CD4-positive, alpha-beta T cell treated with Interleukin-12 subunit alpha and Interleukin-12 subunit beta, for 1 hour (primary cell): ENCODE measurements at regions not wholly inside any gene's neighbourhood (a gene's known extent, or its start where the extent isn't known, plus 50 kb on each side); places are given as distances from the start of the nearest gene placed in this dataset.

Source experiments
- DNase-seq: peaks from one replicate; pipeline ENCODE4 v3.0.0-alpha.2; 2020

- DNase-seq: no peak
These were observed 273.3 kb upstream of the ADAMTS16 start for GRCh38 chr5:4866817-4867216.

GRCh38 chr5:4868140-4868735 lies 271.9 kb upstream of the ADAMTS16 start:
- peak; percentile 24 for DNase-seq

- no peak for DNase-seq
These were observed 266.5 kb upstream of the ADAMTS16 start for GRCh38 chr5:4873652-4874051.

- DNase-seq: no peak
These were observed 266.0 kb upstream of the ADAMTS16 start for GRCh38 chr5:4874097-4874496.

- DNase-seq: no peak
These were observed 264.2 kb upstream of the ADAMTS16 start for GRCh38 chr5:4875942-4876341.

- no peak for DNase-seq
These were observed 263.3 kb upstream of the ADAMTS16 start for GRCh38 chr5:4876804-4877203.

GRCh38 chr5:4877579-4877978 lies 262.6 kb upstream of the ADAMTS16 start:
- no peak for DNase-seq

GRCh38 chr5:4879075-4879474 lies 261.1 kb upstream of the ADAMTS16 start:
- DNase-seq: no peak

GRCh38 chr5:4879693-4880303 lies 260.3 kb upstream of the ADAMTS16 start:
- DNase-seq: peak; percentile 3

- no peak for DNase-seq
These were observed 259.8 kb upstream of the ADAMTS16 start for GRCh38 chr5:4880304-4880741.

GRCh38 chr5:4881366-4882002 lies 258.6 kb upstream of the ADAMTS16 start:
- no peak for DNase-seq

GRCh38 chr5:4882186-4882585 lies 257.9 kb upstream of the ADAMTS16 start:
- no peak for DNase-seq

- DNase-seq: no peak
These were observed 256.8 kb upstream of the ADAMTS16 start for GRCh38 chr5:4883360-4883759.

GRCh38 chr5:4893063-4893744 lies 246.9 kb upstream of the ADAMTS16 start:
- DNase-seq: no peak

GRCh38 chr5:4896328-4896727 lies 243.8 kb upstream of the ADAMTS16 start:
- no peak for DNase-seq

GRCh38 chr5:4901305-4901811 lies 238.8 kb upstream of the ADAMTS16 start:
- no peak for DNase-seq

GRCh38 chr5:4901924-4902323 lies 238.2 kb upstream of the ADAMTS16 start:
- no peak for DNase-seq

- no peak for DNase-seq
These were observed 234.2 kb upstream of the ADAMTS16 start for GRCh38 chr5:4905674-4906520.

- no peak for DNase-seq
These were observed 233.3 kb upstream of the ADAMTS16 start for GRCh38 chr5:4906786-4907185.

GRCh38 chr5:4907571-4907970 lies 232.6 kb upstream of the ADAMTS16 start:
- no peak for DNase-seq

GRCh38 chr5:4909086-4909485 lies 231.0 kb upstream of the ADAMTS16 start:
- DNase-seq: no peak

- no peak for DNase-seq
These were observed 228.3 kb upstream of the ADAMTS16 start for GRCh38 chr5:4911646-4912403.
